NCI-H524 (cell line): ENCODE measurements at regions not wholly inside any gene's neighbourhood (a gene's known extent, or its start where the extent isn't known, plus 50 kb on each side); places are given as distances from the start of the nearest gene placed in this dataset.

Experiments
- DNase-seq, 2 experiments: peaks; one replicate each; lab custom pipeline; 2025; lab: John Stamatoyannopoulos, UW

DNA sequence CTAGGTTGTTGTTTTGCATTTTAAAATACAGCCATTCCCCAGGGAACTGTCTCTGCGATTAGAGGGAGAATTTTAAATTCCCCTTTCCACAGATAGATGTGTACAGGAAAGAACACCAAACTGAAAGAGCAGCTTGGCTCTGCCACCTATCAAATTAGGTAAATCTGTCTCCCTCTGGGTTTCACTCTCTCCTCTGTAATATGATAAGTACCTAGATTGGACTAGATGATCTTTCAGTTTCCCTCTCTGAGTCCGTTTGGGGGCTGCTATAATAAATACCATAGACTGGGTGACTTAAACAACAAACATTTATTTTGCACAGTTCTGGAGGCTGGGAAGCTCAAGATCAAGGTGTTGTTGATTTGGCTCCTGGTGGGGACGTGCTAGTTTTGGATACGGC lies 186.0 kb downstream of the KIF20B start:
- DNase-seq: no peak

GRCh38 chr10:89887830-89888229 lies 186.4 kb downstream of the KIF20B start:
- no peak for DNase-seq

DNA sequence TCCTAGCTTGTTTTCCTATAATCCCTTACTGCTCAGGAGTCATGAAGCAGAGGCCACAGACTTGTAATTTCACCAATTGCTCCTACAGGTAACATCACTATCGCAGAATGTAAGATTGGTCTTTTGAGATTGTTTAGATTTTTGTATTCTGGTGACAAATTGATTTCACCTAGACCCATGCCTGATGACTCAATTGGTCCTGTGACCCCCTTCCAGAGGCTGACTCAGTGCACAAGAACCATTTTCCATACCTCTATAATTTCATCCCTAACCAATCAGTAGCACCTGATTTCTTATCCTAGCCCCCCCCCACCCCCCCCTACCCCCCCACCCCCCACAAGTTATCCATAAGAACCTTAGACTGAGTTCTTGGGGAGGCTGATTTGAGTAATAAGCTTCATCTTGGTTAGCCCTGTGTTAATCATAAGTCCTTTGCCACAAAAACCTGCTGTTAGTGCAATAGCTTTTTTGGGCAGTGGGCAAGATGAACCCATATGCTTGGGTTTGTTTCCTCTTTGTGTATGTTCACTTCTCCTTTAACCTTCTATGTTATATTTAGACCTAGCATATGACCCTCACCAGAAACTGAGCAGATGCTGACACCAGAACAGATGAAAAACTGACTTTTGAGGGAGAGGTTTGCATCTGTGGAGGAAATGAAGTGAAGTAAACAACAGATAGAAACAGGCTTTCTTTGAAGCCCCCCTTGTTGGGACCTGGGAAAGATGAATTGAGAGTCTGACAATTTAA lies 187.1 kb downstream of the KIF20B start:
- DNase-seq: no peak

GRCh38 chr10:89889606-89890005 lies 188.2 kb downstream of the KIF20B start:
- DNase-seq: no peak

- no peak for DNase-seq
Observed at GRCh38 chr10:89891006-89891535, 189.7 kb downstream of the KIF20B start.

GRCh38 chr10:89894051-89894450 lies 192.7 kb downstream of the KIF20B start:
- no peak for DNase-seq

DNA sequence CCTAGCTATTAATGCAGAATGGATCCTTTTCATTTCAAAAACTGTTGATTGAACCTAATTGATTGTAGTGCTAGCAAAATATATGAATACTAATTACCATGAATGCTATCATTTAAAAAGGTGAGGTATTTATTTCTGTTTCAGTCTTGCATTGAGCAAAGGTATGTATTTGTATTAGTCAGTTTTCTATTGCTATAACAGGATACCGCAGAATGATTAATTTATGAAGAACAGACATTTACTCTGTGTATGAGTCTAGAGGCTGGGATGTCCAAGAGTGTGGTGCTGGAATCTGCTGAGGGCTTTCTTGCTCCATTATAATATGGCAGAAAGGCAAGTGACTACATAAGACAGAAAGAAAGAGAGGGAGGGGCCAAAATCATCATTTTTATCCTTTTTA lies 199.2 kb downstream of the KIF20B start:
- DNase-seq: no peak

DNA sequence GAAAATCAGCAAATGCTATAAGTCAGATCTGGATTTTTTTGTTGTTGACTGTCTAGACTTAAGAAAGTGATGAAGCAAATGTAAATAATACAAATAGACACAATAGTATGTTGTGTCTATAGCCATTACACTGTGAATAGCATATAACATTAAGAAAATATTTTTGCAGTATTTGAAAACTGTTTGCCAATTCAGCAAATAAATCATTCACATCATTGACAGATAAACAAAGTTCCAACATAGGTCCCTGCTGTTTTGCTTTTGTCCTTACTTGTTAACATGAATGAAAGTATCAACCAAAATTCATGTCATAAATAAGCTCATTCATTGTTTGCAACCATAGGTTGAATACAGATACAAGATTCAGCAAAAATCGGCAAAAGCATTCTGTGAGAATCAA lies 200.5 kb downstream of the KIF20B start:
- DNase-seq: no peak

GRCh38 chr10:89904755-89905154 lies 203.4 kb downstream of the KIF20B start:
- no peak for DNase-seq

DNA sequence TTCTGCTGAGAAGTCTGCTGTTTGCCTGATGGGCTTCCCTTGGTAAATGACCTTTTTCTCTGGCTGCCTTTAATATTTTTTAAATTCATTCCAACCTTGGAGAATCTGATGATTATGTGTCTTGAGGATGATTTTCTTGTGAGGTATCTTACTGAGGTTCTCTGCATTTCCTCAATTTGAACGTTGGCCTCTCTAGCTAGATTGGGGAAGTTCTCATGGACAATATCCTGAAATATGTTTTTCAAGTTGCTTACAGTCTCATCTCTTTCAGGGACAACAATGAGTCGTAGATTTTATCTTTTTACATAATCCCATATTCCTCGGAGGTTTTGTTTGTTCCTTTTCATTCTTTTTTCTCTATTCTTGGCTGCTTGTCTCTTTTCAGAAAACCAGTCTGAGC lies 208.4 kb downstream of the KIF20B start:
- no peak for DNase-seq

DNA sequence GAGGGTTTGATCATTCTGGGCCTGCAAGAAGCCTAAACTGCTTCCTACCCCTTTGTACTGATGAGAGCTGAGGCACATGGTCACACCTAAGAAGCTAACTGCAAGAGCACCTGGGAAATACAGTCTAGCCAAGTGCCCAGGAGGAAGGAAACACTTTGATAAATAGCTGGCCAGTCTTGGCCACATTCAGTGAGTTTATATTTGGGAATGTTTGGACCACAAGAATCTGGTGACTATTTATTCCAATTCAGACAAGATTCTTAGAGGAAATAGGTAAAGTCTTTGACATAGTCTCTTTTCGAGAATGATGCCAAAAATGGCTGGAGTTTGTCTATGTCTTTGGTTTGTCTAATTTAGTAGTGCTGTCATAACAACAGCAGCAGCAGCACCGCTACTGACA lies 213.6 kb downstream of the KIF20B start:
- DNase-seq: no peak

- DNase-seq: no peak
Observed at GRCh38 chr10:89915968-89916367, 214.6 kb downstream of the KIF20B start.

GRCh38 chr10:89916468-89917215 lies 215.3 kb downstream of the KIF20B start:
- no peak for DNase-seq

- no peak for DNase-seq
Observed at GRCh38 chr10:89921403-89921802, 220.0 kb downstream of the KIF20B start.

DNA sequence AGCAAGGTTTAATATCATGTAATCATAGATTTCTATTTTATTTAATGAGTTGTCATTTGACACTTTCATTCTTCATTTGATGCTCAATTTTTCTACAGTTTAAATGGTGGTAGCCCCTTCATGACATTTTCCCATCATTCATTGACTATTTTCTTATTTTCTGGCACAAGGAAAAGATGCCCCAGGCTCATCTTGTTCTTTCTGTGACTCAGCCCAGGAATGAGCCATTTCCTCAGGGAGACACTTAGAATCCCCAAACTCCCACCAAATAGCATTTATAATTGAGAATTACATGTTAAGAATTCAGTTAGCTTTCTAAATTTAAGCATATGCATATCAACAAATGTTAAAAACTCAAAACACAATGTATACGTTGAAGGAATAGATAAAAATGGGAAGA lies 222.3 kb downstream of the KIF20B start:
- DNase-seq: no peak

DNA sequence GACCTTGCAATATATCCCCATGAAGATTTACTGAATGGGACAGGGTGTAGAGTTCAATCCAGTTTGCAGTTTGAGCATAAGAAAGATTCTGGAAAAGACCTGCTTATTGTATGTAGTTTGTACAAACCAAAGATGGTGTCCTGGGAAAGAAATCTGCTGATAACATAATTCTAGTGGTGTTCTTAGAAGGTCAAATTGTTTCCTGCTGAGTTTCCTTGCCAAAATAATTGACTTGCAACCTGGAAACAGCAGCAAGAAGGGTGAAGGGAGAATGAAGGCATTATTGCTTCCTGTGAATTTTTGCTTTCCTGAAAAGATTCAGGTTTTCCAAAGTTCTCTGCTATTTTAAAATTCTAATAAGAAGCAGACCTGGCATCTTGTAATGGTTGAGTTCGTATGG lies 222.9 kb downstream of the KIF20B start:
- no peak for DNase-seq

DNA sequence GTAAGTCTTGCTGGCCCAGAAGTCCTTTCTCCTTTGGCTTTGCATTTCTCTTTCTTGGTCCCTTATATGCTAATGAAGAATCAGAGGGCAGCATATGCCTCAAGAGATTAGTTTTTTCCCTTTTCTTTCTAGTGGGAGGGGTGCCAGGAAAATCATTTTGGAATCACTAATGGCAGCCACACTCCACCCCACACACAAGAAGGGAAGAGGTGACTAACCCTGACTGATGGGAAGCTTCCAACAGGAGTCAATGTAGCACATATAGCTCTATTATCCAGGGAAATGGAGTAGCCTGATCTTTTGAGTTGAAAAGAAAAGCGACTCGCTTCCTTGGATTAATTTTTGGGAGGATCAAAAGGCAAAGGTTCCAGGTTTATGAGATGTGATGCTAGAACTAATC lies 225.3 kb downstream of the KIF20B start:
- no peak for DNase-seq

DNA sequence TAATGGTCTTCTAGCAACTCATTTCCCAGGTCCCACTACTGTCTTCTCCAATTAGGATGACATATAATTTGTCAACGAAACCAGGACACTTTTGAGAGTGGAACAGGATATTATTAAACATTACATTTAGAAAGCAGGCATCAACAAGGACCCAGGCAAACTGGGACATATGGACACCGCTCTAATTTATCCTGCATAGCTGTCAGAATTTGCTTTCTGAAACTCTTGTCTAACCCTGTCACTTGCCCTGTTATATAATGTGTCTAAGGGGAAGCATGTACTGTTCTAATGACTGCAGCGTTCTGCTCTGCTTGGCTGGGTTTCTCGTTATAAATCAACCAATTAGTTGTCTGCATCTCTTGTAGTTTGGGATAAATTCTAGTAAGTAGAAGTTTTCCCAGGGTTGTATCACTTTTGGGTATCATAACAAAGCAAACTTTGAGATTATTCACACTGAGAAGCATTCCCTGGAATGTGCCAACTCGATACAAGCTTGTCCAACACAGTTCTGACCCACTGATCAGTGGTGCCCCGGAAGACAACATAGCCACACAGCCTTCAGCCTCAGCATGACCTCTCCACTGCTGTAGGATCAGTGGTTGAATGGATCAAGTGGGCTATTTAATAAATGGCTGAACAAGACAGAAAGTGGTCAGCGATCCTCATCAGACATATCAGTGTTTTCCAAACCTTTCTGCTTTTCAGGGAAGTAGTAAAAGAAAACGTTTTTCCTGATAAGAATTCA lies 228.1 kb downstream of the KIF20B start:
- DNase-seq: no peak

- DNase-seq: peak in 1 of 2 experiments; percentile 5
Observed at GRCh38 chr10:89937494-89937893, 236.1 kb downstream of the KIF20B start.

DNA sequence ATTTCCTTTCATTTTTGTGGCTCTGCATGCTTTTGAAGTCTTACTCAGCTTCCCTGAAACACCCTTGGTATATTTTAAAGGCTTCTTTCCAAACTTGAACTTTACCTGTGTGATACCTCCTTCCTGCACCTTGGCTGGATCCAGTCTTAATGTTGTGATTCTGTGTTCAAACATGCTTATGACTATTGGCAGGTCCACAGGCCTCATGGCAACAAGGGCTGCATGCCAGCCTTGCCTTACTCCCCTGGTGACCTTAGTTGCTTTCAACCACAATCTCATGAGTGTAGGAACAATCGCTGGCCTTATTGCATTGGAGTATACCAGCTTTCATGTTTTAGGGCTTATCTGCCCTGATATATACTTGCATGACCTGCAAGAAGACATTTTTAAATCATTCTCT lies 238.7 kb downstream of the KIF20B start:
- DNase-seq: no peak

GRCh38 chr10:89942217-89942616 lies 240.8 kb downstream of the KIF20B start:
- DNase-seq: no peak

DNA sequence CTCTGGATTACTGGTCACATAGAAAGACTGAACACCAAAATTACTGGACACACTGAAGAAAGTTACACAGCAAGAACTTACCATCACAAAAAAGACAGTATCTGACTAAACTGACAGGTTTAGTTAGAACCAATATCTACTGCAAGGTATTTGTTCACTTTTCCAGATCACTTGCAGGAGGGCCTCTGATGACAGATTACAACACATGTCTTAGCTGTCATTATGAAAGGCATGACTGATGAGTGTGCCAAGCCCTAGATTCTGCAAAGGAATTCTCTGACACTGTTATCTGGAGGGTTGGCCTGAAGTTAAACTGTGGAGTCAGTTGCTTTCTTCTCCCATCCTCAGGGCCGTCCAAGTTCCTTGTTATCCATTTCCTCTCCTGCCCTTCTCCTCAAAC lies 242.7 kb downstream of the KIF20B start:
- DNase-seq: no peak

DNA sequence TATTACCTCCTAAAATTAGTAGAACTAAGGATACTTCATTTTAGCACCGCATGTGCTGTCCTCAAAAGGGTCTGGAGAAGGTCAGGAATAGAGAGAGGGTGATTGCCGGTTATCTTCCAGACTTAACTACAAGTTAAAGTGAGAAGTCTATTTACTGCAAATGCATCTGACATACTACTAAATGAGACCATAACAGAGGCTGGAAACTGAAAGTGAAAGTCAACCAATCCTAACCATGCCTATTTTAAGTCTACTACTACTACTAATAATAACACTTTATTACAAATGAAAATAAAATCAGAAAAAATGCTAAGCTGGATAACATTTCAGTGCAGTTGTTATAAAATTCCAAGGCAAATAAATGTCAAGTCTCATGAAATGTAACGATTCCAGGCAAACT lies 244.7 kb downstream of the KIF20B start:
- DNase-seq: no peak
